SK-N-SH (cell line): ENCODE measurements at regions not wholly inside any gene's neighbourhood (a gene's known extent, or its start where the extent isn't known, plus 50 kb on each side); places are given as distances from the start of the nearest gene placed in this dataset.

ENCODE experiments used
- CTCF ChIA-PET: fragments of 300-600, 350-600 bp; formaldehyde crosslinking; extraction: SDS; loops from one replicate; lab custom pipeline; 2021; lab: Yijun Ruan, JAX
- POLR2A ChIA-PET: fragments of 350-600 bp; sonication (Branson Sonifier 250); formaldehyde crosslinking; extraction: SDS; loops from one replicate; lab custom pipeline; 2020; ENCODE audit warnings: antibody characterized with exemption, inconsistent platforms; lab: Yijun Ruan, JAX
- DNase-seq: peaks from one replicate; pipeline ENCODE4 v3.0.0; 2012
- H2AFZ ChIP-seq: fragments of 200-600 bp; sonication (generic); 2 replicates; pipeline ENCODE4 v1.8.1; 2016; ENCODE audit warnings: antibody characterized with exemption, mild to moderate bottlenecking, low read depth
- H3F3A ChIP-seq: fragments of 200-600 bp; sonication (generic); replicated peaks from 2 replicates; pipeline ENCODE3; 2016; ENCODE audit warnings: antibody characterized with exemption, mild to moderate bottlenecking; ENCODE audit not compliant: insufficient read depth
- H3K27ac ChIP-seq, 2 experiments: fragments of 200-500 bp in 1 of 2; fragments of 200-600 bp in 1 of 2; sonication (Bioruptor generic) in 1 of 2; sonication (generic), shearing (Covaris generic) in 1 of 2; 2 replicates each; pipeline versions ENCODE4 v1.5.1 to v1.6.1; 2014 to 2016; ENCODE audit warnings: low read depth in 2 of 2, inconsistent platforms in 1 of 2, low read length in 1 of 2, mild to moderate bottlenecking in 1 of 2, mixed read lengths in 1 of 2
- H3K27me3 ChIP-seq: fragments of 200-600 bp; sonication (generic), shearing (Covaris generic); 2 replicates; pipeline ENCODE4 v1.6.1; 2016; ENCODE audit warnings: mixed run types; ENCODE audit not compliant: insufficient read depth
- H3K36me3 ChIP-seq, 2 experiments: fragments of 200-500 bp in 1 of 2; fragments of 200-600 bp in 1 of 2; sonication (Bioruptor generic) in 1 of 2; sonication (generic) in 1 of 2; replicated peaks in 1 of 2; 2 replicates each; pipeline versions ENCODE3 to v1.5.1; 2014 to 2016; ENCODE audit warnings: low read length in 1 of 2, mild to moderate bottlenecking in 1 of 2; ENCODE audit not compliant: insufficient read depth in 2 of 2, control insufficient read depth in 1 of 2
- H3K4me1 ChIP-seq, 2 experiments: fragments of 200-500 bp in 1 of 2; fragments of 200-600 bp in 1 of 2; sonication (Bioruptor generic) in 1 of 2; sonication (generic), shearing (Covaris generic) in 1 of 2; 2 replicates each; pipeline versions ENCODE4 v1.5.1 to v1.6.1; 2014 to 2016; ENCODE audit warnings: low read depth in 1 of 2, low read length in 1 of 2, mixed run types in 1 of 2; ENCODE audit not compliant: insufficient read depth in 2 of 2, control insufficient read depth in 1 of 2
- H3K4me2 ChIP-seq: fragments of 200-600 bp; sonication (generic), shearing (Covaris generic); 2 replicates; pipeline ENCODE4 v1.6.1; 2017; ENCODE audit warnings: mixed run types
- H3K4me3 ChIP-seq, 2 experiments: fragments of 200-500 bp in 1 of 2; fragments of 200-600 bp in 1 of 2; sonication (Bioruptor generic) in 1 of 2; sonication (generic), shearing (Covaris generic) in 1 of 2; 2 replicates each; pipeline versions ENCODE4 v1.5.1 to v1.8.1; 2014 to 2016; ENCODE audit warnings: low read depth in 2 of 2, inconsistent platforms in 1 of 2, low read length in 1 of 2, mild to moderate bottlenecking in 1 of 2, mixed read lengths in 1 of 2, moderate library complexity in 1 of 2
- H3K79me2 ChIP-seq: fragments of 200-600 bp; sonication (generic); 2 replicates; pipeline ENCODE4 v1.8.1; 2017; ENCODE audit warnings: mild to moderate bottlenecking; ENCODE audit not compliant: insufficient read depth
- H3K9ac ChIP-seq: fragments of 200-600 bp; sonication (generic); 2 replicates; pipeline ENCODE4 v1.6.1; 2017; ENCODE audit warnings: mixed run types
- H3K9me2 ChIP-seq: fragments of 200-600 bp; sonication (generic); 2 replicates; pipeline ENCODE4 v1.6.1; 2017; ENCODE audit warnings: mixed run types
- H3K9me3 ChIP-seq: fragments of 200-600 bp; sonication (generic); 2 replicates; pipeline ENCODE4 v1.6.1; 2017; ENCODE audit warnings: mixed run types, mild to moderate bottlenecking, moderate library complexity
- H4K20me1 ChIP-seq: fragments of 200-600 bp; sonication (generic); 2 replicates; pipeline ENCODE4 v1.6.1; 2017; ENCODE audit warnings: mild to moderate bottlenecking, mixed run types; ENCODE audit not compliant: insufficient read depth
- ELF1 ChIP-seq: IDR thresholded peaks from 2 replicates; pipeline ENCODE4 v1.4.0; 2012
- EZH2phosphoT487 ChIP-seq: fragments of 200-600 bp; sonication (generic); IDR thresholded peaks from 2 replicates; pipeline ENCODE4 v1.6.1; 2017; ENCODE audit warnings: low read depth, mixed run types, mild to moderate bottlenecking, antibody characterized with exemption, moderate library complexity, borderline replicate concordance
- FOXM1 ChIP-seq: IDR thresholded peaks from 2 replicates; pipeline ENCODE4 v1.4.0; 2012; ENCODE audit warnings: low read depth, mild to moderate bottlenecking
- GATA2 ChIP-seq: sonication (generic); formaldehyde crosslinking; IDR thresholded peaks from 2 replicates; pipeline ENCODE4 v1.5.0; 2020; ENCODE audit warnings: mild to moderate bottlenecking, missing genetic modification reagents
- JUND ChIP-seq: IDR thresholded peaks from 2 replicates; pipeline ENCODE4 v1.4.0; 2012
- NFIC ChIP-seq: IDR thresholded peaks from 2 replicates; pipeline ENCODE4 v1.4.0; 2012; ENCODE audit warnings: borderline replicate concordance
- POLR2AphosphoS5 ChIP-seq: IDR thresholded peaks from 2 replicates; pipeline ENCODE4 v1.6.1; 2012; ENCODE audit warnings: low read depth, low read length
- RCOR1 ChIP-seq: fragments of 150-350 bp; IDR thresholded peaks from 2 replicates; pipeline ENCODE4 v1.6.1; 2017; ENCODE audit warnings: antibody characterized with exemption, low read length
- RFX5 ChIP-seq: IDR thresholded peaks from 2 replicates; pipeline ENCODE4 v1.6.1; 2012; ENCODE audit warnings: mild to moderate bottlenecking, improper control_type of control experiment, low read length
- SIN3A ChIP-seq: IDR thresholded peaks from 2 replicates; pipeline ENCODE4 v1.6.1; 2012; ENCODE audit warnings: low read depth, mild to moderate bottlenecking, low read length, moderate library complexity, borderline replicate concordance
- SMC3 ChIP-seq: IDR thresholded peaks from 2 replicates; pipeline ENCODE4 v1.6.1; 2012; ENCODE audit warnings: low read depth, low read length, improper control_type of control experiment
- TAF1 ChIP-seq: IDR thresholded peaks from 2 replicates; pipeline ENCODE4 v1.6.1; 2012; ENCODE audit warnings: low read depth, mild to moderate bottlenecking, low read length, moderate library complexity, borderline replicate concordance
- WGBS: methylation state at CpG from one replicate; pipeline ENCODE4 v1.1.6; 2017; ENCODE audit warnings: low lambda C conversion rate; 5-methylcytosine and 5-hydroxymethylcytosine counted together
- TF ChIP-seq, protein P1 (sequence below): IDR thresholded peaks from 2 replicates; pipeline ENCODE4 v1.6.1; 2012; ENCODE audit warnings: mild to moderate bottlenecking, low read depth, low read length, moderate library complexity
- TF ChIP-seq, protein P2 (sequence below): fragments of 150-350 bp; IDR thresholded peaks from 2 replicates; pipeline ENCODE4 v1.6.1; 2017; ENCODE audit warnings: antibody characterized with exemption, low read length, low read depth, borderline replicate concordance
- TF ChIP-seq, protein P3 (sequence below): fragments of 150-350 bp; IDR thresholded peaks from 2 replicates; pipeline ENCODE4 v1.6.1; 2016; ENCODE audit warnings: mild to moderate bottlenecking, low read depth, low read length
- TF ChIP-seq, protein P4 (sequence below): fragments of 200-600 bp; sonication (generic); IDR thresholded peaks from 2 replicates; pipeline ENCODE4 v1.6.1; 2017; ENCODE audit warnings: antibody characterized with exemption, mild to moderate bottlenecking, moderate library complexity
- TF ChIP-seq, protein P5 (sequence below): IDR thresholded peaks from 2 replicates; pipeline ENCODE4 v1.4.0; 2012; ENCODE audit warnings: low read depth, borderline replicate concordance
- TF ChIP-seq, protein P6 (sequence below): IDR thresholded peaks from 2 replicates; pipeline ENCODE4 v1.4.0; 2012; ENCODE audit warnings: low read depth, borderline replicate concordance

DNA sequence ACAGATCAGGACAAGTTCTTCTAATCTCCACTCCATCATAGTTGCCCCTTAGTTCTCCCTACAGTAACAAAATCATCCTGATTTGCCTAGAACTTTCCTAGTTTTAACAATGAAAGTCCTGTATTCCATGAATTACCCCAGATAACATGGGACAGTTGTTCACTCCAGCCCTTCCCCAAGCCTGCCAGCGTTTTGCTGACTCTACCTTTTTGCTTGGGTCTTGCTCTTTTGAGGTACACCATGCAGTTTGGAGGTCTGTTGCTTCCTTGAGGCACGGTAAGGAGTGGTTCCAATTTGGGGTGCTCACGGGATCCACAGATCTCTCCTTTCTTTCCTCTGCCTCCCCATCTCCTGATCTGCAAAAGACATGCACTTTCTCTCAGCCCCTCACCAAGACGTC, 61.6 kb upstream of the DYRK2 start:
- H4K20me1 ChIP-seq = no peaks in the 10 kb centered on the region
- H3K4me2 ChIP-seq = no peak overlapping the region
- H3K4me1 ChIP-seq = peaks cover 0 to 3% of the 10 kb centered on the region in 2 experiments; a peak in 2 of 4 replicates
- 55% methylated on average over 4 of the region's 4 CpGs for WGBS
- no peak overlapping the region for H3K27ac ChIP-seq
- no peaks in the 10 kb centered on the region for H3K79me2 ChIP-seq
- TF ChIP-seq, protein P1, sequence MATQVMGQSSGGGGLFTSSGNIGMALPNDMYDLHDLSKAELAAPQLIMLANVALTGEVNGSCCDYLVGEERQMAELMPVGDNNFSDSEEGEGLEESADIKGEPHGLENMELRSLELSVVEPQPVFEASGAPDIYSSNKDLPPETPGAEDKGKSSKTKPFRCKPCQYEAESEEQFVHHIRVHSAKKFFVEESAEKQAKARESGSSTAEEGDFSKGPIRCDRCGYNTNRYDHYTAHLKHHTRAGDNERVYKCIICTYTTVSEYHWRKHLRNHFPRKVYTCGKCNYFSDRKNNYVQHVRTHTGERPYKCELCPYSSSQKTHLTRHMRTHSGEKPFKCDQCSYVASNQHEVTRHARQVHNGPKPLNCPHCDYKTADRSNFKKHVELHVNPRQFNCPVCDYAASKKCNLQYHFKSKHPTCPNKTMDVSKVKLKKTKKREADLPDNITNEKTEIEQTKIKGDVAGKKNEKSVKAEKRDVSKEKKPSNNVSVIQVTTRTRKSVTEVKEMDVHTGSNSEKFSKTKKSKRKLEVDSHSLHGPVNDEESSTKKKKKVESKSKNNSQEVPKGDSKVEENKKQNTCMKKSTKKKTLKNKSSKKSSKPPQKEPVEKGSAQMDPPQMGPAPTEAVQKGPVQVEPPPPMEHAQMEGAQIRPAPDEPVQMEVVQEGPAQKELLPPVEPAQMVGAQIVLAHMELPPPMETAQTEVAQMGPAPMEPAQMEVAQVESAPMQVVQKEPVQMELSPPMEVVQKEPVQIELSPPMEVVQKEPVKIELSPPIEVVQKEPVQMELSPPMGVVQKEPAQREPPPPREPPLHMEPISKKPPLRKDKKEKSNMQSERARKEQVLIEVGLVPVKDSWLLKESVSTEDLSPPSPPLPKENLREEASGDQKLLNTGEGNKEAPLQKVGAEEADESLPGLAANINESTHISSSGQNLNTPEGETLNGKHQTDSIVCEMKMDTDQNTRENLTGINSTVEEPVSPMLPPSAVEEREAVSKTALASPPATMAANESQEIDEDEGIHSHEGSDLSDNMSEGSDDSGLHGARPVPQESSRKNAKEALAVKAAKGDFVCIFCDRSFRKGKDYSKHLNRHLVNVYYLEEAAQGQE = no peak
- TF ChIP-seq GATA2 (CRISPR knock-in tag) (no peak), FOXM1 (no peak), TAF1 (no peak), NFIC (no peak), ELF1 (no peak), POLR2AphosphoS5 (no peak), RFX5 (no peak), JUND (no peak), RCOR1 (no peak), EZH2phosphoT487 (no peak), SIN3A (no peak), SMC3 (no peak)
- TF ChIP-seq, protein P2, sequence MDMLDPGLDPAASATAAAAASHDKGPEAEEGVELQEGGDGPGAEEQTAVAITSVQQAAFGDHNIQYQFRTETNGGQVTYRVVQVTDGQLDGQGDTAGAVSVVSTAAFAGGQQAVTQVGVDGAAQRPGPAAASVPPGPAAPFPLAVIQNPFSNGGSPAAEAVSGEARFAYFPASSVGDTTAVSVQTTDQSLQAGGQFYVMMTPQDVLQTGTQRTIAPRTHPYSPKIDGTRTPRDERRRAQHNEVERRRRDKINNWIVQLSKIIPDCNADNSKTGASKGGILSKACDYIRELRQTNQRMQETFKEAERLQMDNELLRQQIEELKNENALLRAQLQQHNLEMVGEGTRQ = no peak
- TF ChIP-seq, protein P3, sequence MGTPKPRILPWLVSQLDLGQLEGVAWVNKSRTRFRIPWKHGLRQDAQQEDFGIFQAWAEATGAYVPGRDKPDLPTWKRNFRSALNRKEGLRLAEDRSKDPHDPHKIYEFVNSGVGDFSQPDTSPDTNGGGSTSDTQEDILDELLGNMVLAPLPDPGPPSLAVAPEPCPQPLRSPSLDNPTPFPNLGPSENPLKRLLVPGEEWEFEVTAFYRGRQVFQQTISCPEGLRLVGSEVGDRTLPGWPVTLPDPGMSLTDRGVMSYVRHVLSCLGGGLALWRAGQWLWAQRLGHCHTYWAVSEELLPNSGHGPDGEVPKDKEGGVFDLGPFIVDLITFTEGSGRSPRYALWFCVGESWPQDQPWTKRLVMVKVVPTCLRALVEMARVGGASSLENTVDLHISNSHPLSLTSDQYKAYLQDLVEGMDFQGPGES = no peak
- TF ChIP-seq, protein P4, sequence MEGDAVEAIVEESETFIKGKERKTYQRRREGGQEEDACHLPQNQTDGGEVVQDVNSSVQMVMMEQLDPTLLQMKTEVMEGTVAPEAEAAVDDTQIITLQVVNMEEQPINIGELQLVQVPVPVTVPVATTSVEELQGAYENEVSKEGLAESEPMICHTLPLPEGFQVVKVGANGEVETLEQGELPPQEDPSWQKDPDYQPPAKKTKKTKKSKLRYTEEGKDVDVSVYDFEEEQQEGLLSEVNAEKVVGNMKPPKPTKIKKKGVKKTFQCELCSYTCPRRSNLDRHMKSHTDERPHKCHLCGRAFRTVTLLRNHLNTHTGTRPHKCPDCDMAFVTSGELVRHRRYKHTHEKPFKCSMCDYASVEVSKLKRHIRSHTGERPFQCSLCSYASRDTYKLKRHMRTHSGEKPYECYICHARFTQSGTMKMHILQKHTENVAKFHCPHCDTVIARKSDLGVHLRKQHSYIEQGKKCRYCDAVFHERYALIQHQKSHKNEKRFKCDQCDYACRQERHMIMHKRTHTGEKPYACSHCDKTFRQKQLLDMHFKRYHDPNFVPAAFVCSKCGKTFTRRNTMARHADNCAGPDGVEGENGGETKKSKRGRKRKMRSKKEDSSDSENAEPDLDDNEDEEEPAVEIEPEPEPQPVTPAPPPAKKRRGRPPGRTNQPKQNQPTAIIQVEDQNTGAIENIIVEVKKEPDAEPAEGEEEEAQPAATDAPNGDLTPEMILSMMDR = no peak
- TF ChIP-seq, protein P5, sequence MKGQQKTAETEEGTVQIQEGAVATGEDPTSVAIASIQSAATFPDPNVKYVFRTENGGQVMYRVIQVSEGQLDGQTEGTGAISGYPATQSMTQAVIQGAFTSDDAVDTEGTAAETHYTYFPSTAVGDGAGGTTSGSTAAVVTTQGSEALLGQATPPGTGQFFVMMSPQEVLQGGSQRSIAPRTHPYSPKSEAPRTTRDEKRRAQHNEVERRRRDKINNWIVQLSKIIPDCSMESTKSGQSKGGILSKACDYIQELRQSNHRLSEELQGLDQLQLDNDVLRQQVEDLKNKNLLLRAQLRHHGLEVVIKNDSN = no peak
- TF ChIP-seq, protein P6, sequence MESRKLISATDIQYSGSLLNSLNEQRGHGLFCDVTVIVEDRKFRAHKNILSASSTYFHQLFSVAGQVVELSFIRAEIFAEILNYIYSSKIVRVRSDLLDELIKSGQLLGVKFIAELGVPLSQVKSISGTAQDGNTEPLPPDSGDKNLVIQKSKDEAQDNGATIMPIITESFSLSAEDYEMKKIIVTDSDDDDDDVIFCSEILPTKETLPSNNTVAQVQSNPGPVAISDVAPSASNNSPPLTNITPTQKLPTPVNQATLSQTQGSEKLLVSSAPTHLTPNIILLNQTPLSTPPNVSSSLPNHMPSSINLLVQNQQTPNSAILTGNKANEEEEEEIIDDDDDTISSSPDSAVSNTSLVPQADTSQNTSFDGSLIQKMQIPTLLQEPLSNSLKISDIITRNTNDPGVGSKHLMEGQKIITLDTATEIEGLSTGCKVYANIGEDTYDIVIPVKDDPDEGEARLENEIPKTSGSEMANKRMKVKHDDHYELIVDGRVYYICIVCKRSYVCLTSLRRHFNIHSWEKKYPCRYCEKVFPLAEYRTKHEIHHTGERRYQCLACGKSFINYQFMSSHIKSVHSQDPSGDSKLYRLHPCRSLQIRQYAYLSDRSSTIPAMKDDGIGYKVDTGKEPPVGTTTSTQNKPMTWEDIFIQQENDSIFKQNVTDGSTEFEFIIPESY = no peak
- no peak overlapping the region for H2AFZ ChIP-seq
- H3F3A ChIP-seq = no peaks in the 10 kb centered on the region
- DNase-seq = no peak
- POLR2A ChIA-PET = no interaction called here
- H3K9me2 ChIP-seq = no peaks in the 10 kb centered on the region
- H3K9me3 ChIP-seq = no peaks in the 10 kb centered on the region
- H3K27me3 ChIP-seq = no peaks in the 10 kb centered on the region
- no peak overlapping the region for H3K9ac ChIP-seq
- no peaks in the 10 kb centered on the region for H3K36me3 ChIP-seq
- no peak overlapping the region for H3K4me3 ChIP-seq
- CTCF ChIA-PET = no interaction called here
